WTC11 (cell line): ENCODE measurements at regions not wholly inside any gene's neighbourhood (a gene's known extent, or its start where the extent isn't known, plus 50 kb on each side); places are given as distances from the start of the nearest gene placed in this dataset.

Source experiments
- ATAC-seq: fragments of 200-7000 bp; cut with Tn5 transposase; 2 replicates; pipeline ENCODE4 v1.10.0; 2021; ENCODE audit warnings: mild to moderate bottlenecking, moderate library complexity
- CTCF ChIA-PET: fragments of 300-600 bp; sonication (Branson Sonifier 250); formaldehyde crosslinking; loops from one replicate; lab custom pipeline; 2021; ENCODE audit warnings: antibody characterized with exemption; lab: Charles Lee
- POLR2A ChIA-PET: fragments of 350-600 bp; sonication (Branson Sonifier 250); formaldehyde crosslinking; loops from one replicate; lab custom pipeline; 2021; ENCODE audit warnings: antibody characterized with exemption; lab: Charles Lee
- DNase-seq: peaks from one replicate; pipeline ENCODE4 v3.0.0; 2021; ENCODE audit warnings: low spot score
- H3K27ac Mint-ChIP-seq: 2 replicates; pipeline ENCODE4 v1.8.0; 2021; ENCODE audit warnings: mixed read lengths
- H3K27me3 Mint-ChIP-seq: 2 replicates; pipeline ENCODE4 v1.8.0; 2021; ENCODE audit warnings: low read depth, mild to moderate bottlenecking, moderate library complexity, mixed read lengths
- H3K36me3 Mint-ChIP-seq: 2 replicates; pipeline ENCODE4 v1.8.0; 2021; ENCODE audit warnings: mixed read lengths
- H3K4me1 Mint-ChIP-seq: 2 replicates; pipeline ENCODE4 v1.8.0; 2022; ENCODE audit warnings: mixed read lengths
- H3K4me3 Mint-ChIP-seq: 2 replicates; pipeline ENCODE4 v1.8.0; 2021; ENCODE audit warnings: mild to moderate bottlenecking, moderate library complexity, mixed read lengths
- H3K9me3 Mint-ChIP-seq: 2 replicates; pipeline ENCODE4 v1.8.0; 2021; ENCODE audit warnings: mixed read lengths
- CREB1 ChIP-seq: sonication (generic); formaldehyde crosslinking; IDR thresholded peaks from 2 replicates; pipeline ENCODE4 v1.8.0; 2023; ENCODE audit warnings: mild to moderate bottlenecking, missing genetic modification reagents
- GTF2I ChIP-seq: fragments of 250-450 bp; sonication (Bioruptor Pico); conservative IDR thresholded peaks from 2 replicates; pipeline ENCODE4 v1.4.0; 2021; ENCODE audit warnings: mild to moderate bottlenecking
- JUN ChIP-seq: sonication (generic); formaldehyde crosslinking; IDR thresholded peaks from 2 replicates; pipeline ENCODE4 v1.8.0; 2023; ENCODE audit warnings: mild to moderate bottlenecking, missing genetic modification reagents
- PRRX2 ChIP-seq: fragments of 250-450 bp; sonication (Bioruptor Pico); IDR thresholded peaks from 2 replicates; pipeline ENCODE4 v1.8.0; 2021; ENCODE audit warnings: mild to moderate bottlenecking
- SP1 ChIP-seq: sonication (generic); formaldehyde crosslinking; conservative IDR thresholded peaks from 2 replicates; pipeline ENCODE4 v1.8.1; 2022; ENCODE audit warnings: missing genetic modification reagents
- ZNF232 ChIP-seq: sonication (generic); formaldehyde crosslinking; IDR thresholded peaks from 2 replicates; pipeline ENCODE4 v1.8.0; 2022; ENCODE audit warnings: mild to moderate bottlenecking, missing genetic modification reagents
- ZNF396 ChIP-seq: fragments of 250-450 bp; sonication (Bioruptor Pico); IDR thresholded peaks from 2 replicates; pipeline ENCODE4 v1.8.0; 2021; ENCODE audit warnings: mild to moderate bottlenecking, moderate library complexity, borderline replicate concordance
- ZNF416 ChIP-seq: fragments of 250-450 bp; sonication (Bioruptor Pico); IDR thresholded peaks from 2 replicates; pipeline ENCODE4 v1.9.0; 2021; ENCODE audit warnings: mild to moderate bottlenecking, inconsistent platforms
- TF ChIP-seq, protein P1 (sequence below): sonication (generic); formaldehyde crosslinking; IDR thresholded peaks from 2 replicates; pipeline ENCODE4 v1.8.0; 2023; ENCODE audit warnings: missing genetic modification reagents, mild to moderate bottlenecking, borderline replicate concordance
- TF ChIP-seq, protein P2 (sequence below): fragments of 250-450 bp; sonication (Bioruptor Pico); IDR thresholded peaks from 2 replicates; pipeline ENCODE4 v1.9.0; 2021; ENCODE audit warnings: moderate library complexity, mild to moderate bottlenecking, inconsistent platforms, borderline replicate concordance
- TF ChIP-seq, protein P3 (sequence below): fragments of 250-450 bp; sonication (Bioruptor Pico); conservative IDR thresholded peaks from 2 replicates; pipeline ENCODE4 v1.9.0; 2021; ENCODE audit warnings: mild to moderate bottlenecking
- TF ChIP-seq, protein P4 (sequence below): sonication (generic); formaldehyde crosslinking; IDR thresholded peaks from 2 replicates; pipeline ENCODE4 v1.8.0; 2022; ENCODE audit warnings: mild to moderate bottlenecking, missing genetic modification reagents
- TF ChIP-seq, protein P5 (sequence below): sonication (generic); formaldehyde crosslinking; IDR thresholded peaks from 2 replicates; pipeline ENCODE4 v1.8.1; 2023; ENCODE audit warnings: mild to moderate bottlenecking, missing genetic modification reagents, moderate library complexity
- TF ChIP-seq, protein P6 (sequence below): fragments of 250-450 bp; sonication (Bioruptor Pico); IDR thresholded peaks from 2 replicates; pipeline ENCODE4 v2.1.2; 2022; ENCODE audit warnings: mild to moderate bottlenecking, moderate library complexity
- TF ChIP-seq, protein P7 (sequence below): sonication (generic); formaldehyde crosslinking; IDR thresholded peaks from 2 replicates; pipeline ENCODE4 v1.8.0; 2022; ENCODE audit warnings: mild to moderate bottlenecking, missing genetic modification reagents
- TF ChIP-seq, protein P8 (sequence below): sonication (generic); formaldehyde crosslinking; conservative IDR thresholded peaks from 2 replicates; pipeline ENCODE4 v1.8.1; 2023; ENCODE audit warnings: mild to moderate bottlenecking, low read depth, missing genetic modification reagents, moderate library complexity

DNA sequence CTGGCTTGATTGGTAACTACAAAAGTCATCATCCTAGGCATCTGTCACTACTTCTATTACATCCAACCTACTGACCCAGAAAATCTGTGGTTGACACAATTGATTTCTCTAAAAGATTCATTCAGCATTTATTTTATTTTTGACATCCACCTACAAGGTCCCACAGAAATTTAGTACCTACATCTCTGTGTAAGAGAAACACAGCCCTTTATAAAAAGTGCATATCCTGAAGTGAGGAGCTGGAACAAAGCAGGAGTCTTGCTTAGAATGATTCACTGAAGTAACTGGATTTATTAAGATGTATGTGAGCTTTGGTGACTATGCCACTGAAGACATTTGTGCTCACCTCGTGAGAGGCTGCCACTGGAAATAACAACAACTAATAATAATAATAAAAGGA is 391.0 kb downstream of the GPAT3 start (continued):
- TF ChIP-seq, protein P1, sequence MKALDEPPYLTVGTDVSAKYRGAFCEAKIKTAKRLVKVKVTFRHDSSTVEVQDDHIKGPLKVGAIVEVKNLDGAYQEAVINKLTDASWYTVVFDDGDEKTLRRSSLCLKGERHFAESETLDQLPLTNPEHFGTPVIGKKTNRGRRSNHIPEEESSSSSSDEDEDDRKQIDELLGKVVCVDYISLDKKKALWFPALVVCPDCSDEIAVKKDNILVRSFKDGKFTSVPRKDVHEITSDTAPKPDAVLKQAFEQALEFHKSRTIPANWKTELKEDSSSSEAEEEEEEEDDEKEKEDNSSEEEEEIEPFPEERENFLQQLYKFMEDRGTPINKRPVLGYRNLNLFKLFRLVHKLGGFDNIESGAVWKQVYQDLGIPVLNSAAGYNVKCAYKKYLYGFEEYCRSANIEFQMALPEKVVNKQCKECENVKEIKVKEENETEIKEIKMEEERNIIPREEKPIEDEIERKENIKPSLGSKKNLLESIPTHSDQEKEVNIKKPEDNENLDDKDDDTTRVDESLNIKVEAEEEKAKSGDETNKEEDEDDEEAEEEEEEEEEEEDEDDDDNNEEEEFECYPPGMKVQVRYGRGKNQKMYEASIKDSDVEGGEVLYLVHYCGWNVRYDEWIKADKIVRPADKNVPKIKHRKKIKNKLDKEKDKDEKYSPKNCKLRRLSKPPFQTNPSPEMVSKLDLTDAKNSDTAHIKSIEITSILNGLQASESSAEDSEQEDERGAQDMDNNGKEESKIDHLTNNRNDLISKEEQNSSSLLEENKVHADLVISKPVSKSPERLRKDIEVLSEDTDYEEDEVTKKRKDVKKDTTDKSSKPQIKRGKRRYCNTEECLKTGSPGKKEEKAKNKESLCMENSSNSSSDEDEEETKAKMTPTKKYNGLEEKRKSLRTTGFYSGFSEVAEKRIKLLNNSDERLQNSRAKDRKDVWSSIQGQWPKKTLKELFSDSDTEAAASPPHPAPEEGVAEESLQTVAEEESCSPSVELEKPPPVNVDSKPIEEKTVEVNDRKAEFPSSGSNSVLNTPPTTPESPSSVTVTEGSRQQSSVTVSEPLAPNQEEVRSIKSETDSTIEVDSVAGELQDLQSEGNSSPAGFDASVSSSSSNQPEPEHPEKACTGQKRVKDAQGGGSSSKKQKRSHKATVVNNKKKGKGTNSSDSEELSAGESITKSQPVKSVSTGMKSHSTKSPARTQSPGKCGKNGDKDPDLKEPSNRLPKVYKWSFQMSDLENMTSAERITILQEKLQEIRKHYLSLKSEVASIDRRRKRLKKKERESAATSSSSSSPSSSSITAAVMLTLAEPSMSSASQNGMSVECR (CRISPR knock-in tag), result no peak
- no peak for TF ChIP-seq ZNF232 (CRISPR knock-in tag)
- TF ChIP-seq ZNF396, result no peak

DNA sequence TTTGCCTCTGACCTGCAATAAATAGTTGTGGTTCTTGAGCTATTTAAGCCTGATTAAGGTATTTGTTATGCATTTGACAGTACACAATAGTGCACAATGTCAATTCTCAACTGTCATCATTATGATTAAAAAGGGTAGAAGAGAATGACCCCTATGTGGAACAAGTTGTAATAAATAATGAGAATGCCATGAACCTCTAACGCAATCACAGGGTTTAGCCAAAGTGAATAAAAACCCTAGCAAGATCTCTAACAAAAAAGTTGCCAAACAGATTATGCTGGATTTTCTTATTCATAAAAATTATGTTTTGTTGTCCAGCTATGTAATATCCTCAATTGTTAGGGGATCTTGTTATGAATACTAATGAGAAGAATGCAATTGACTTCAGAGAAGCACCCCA is 387.4 kb downstream of the GPAT3 start:
- POLR2A ChIA-PET, result no interaction called here
- DNase-seq, result no peak
- Mint-ChIP-seq H3K4me3 (no peak overlapping the region), H3K36me3 (no peaks in the 10 kb centered on the region)
- TF ChIP-seq, protein P2, sequence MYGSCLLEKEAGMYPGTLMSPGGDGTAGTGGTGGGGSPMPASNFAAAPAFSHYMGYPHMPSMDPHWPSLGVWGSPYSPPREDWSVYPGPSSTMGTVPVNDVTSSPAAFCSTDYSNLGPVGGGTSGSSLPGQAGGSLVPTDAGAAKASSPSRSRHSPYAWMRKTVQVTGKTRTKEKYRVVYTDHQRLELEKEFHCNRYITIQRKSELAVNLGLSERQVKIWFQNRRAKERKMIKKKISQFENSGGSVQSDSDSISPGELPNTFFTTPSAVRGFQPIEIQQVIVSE (CRISPR knock-in tag), result no peak
- TF ChIP-seq, protein P3, sequence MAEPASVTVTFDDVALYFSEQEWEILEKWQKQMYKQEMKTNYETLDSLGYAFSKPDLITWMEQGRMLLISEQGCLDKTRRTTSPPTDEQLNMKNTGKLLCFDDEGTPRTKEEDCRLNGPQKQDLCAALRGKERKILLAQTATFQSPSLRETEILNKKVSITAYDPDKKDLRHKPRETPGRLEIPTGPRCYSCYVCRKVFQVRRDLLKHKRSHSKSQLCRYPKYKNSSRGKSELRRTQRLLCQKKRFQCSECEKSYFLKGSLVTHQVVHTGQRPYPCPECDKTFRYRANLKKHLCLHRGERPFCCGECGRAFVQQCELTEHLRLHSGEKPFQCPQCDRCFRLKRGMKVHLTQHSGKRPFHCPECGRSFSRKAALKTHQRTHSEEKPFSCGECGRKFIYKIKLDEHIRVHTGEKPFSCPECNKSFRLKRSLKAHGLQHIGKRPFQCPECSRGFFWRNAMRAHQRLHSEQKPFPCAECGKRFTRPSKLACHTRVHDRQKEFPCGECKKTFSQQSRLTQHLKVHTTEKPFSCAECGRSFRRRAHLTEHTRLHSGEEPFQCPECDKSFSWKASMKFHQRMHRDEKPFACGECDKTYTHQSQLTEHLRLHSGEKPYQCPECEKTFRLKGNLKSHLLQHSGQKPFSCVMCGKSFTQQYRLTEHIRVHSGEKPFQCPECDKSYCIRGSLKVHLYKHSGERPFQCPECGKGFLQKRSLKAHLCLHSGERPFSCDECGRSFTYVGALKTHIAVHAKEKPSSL (CRISPR knock-in tag), result no peak
- TF ChIP-seq ZNF416 (CRISPR knock-in tag), result no peak
- no peak for TF ChIP-seq GTF2I
- TF ChIP-seq, protein P4, sequence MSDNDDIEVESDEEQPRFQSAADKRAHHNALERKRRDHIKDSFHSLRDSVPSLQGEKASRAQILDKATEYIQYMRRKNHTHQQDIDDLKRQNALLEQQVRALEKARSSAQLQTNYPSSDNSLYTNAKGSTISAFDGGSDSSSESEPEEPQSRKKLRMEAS (CRISPR knock-in tag), result no peak
- TF ChIP-seq, protein P5, sequence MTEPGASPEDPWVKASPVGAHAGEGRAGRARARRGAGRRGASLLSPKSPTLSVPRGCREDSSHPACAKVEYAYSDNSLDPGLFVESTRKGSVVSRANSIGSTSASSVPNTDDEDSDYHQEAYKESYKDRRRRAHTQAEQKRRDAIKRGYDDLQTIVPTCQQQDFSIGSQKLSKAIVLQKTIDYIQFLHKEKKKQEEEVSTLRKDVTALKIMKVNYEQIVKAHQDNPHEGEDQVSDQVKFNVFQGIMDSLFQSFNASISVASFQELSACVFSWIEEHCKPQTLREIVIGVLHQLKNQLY (CRISPR knock-in tag), result no peak
- no peak for TF ChIP-seq PRRX2 (CRISPR knock-in tag)
- TF ChIP-seq, protein P6, sequence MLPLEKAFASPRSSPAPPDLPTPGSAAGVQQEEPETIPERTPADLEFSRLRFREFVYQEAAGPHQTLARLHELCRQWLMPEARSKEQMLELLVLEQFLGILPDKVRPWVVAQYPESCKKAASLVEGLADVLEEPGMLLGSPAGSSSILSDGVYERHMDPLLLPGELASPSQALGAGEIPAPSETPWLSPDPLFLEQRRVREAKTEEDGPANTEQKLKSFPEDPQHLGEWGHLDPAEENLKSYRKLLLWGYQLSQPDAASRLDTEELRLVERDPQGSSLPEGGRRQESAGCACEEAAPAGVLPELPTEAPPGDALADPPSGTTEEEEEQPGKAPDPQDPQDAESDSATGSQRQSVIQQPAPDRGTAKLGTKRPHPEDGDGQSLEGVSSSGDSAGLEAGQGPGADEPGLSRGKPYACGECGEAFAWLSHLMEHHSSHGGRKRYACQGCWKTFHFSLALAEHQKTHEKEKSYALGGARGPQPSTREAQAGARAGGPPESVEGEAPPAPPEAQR (CRISPR knock-in tag), result no peak
- TF ChIP-seq, protein P7, sequence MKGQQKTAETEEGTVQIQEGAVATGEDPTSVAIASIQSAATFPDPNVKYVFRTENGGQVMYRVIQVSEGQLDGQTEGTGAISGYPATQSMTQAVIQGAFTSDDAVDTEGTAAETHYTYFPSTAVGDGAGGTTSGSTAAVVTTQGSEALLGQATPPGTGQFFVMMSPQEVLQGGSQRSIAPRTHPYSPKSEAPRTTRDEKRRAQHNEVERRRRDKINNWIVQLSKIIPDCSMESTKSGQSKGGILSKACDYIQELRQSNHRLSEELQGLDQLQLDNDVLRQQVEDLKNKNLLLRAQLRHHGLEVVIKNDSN (CRISPR knock-in tag), result no peak
- TF ChIP-seq JUN, result no peak
- TF ChIP-seq, protein P8, sequence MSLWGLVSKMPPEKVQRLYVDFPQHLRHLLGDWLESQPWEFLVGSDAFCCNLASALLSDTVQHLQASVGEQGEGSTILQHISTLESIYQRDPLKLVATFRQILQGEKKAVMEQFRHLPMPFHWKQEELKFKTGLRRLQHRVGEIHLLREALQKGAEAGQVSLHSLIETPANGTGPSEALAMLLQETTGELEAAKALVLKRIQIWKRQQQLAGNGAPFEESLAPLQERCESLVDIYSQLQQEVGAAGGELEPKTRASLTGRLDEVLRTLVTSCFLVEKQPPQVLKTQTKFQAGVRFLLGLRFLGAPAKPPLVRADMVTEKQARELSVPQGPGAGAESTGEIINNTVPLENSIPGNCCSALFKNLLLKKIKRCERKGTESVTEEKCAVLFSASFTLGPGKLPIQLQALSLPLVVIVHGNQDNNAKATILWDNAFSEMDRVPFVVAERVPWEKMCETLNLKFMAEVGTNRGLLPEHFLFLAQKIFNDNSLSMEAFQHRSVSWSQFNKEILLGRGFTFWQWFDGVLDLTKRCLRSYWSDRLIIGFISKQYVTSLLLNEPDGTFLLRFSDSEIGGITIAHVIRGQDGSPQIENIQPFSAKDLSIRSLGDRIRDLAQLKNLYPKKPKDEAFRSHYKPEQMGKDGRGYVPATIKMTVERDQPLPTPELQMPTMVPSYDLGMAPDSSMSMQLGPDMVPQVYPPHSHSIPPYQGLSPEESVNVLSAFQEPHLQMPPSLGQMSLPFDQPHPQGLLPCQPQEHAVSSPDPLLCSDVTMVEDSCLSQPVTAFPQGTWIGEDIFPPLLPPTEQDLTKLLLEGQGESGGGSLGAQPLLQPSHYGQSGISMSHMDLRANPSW, result no peak
- TF ChIP-seq CREB1 (CRISPR knock-in tag), result no peak
- no peak for TF ChIP-seq SP1 (CRISPR knock-in tag)
- TF ChIP-seq, all 79 proteins: peak for 0
- H3K9me3 Mint-ChIP-seq, result no peaks in the 10 kb centered on the region
- no peak for ATAC-seq
- no peak overlapping the region for H3K27ac Mint-ChIP-seq
- peaks cover 44% of the 10 kb centered on the region for H3K4me1 Mint-ChIP-seq
- CTCF ChIA-PET, result interaction anchor here (1.0 kb wide), 1 partner anchor 528 kb away, joined by 3 read pairs; no protein-coding TSS in a partner anchor
- peaks cover 51% of the 10 kb centered on the region for H3K27me3 Mint-ChIP-seq
